GM12878 (cell line): ENCODE measurements at regions not wholly inside any gene's neighbourhood (a gene's known extent, or its start where the extent isn't known, plus 50 kb on each side); places are given as distances from the start of the nearest gene placed in this dataset.

ENCODE experiments used
- ATAC-seq: fragments of 200-7000 bp; cut with Tn5 transposase; 3 replicates; pipeline ENCODE4 v1.9.1; 2020; ENCODE audit warnings: mild to moderate bottlenecking, moderate library complexity
- BruUV-seq: library from RNA; stranded (reverse); fragments of 400-500 nt; replicated peaks from 2 replicates; lab custom pipeline; 2021; lab: Mats Ljungman, UMichigan
- CTCF ChIA-PET: fragments of 300-600 bp; sonication (Branson Sonifier 250); formaldehyde crosslinking; extraction: SDS; loops from one replicate; lab custom pipeline; 2021; ENCODE audit warnings: inconsistent platforms; lab: Yijun Ruan, JAX
- POLR2A ChIA-PET: fragments of 350-600 bp; formaldehyde crosslinking; extraction: SDS; loops from one replicate; lab custom pipeline; 2021; ENCODE audit warnings: inconsistent platforms; lab: Charles Lee
- RAD21 ChIA-PET: fragments of 300-600 bp; sonication (Branson Sonifier 250); formaldehyde crosslinking; loops from one replicate; lab custom pipeline; 2023; ENCODE audit warnings: antibody characterized with exemption; ENCODE audit not compliant: unreplicated experiment; lab: Charles Lee
- SMC1A ChIA-PET: fragments of 300-600 bp; sonication (Branson Sonifier 250); formaldehyde crosslinking; loops from one replicate; lab custom pipeline; 2023; ENCODE audit not compliant: unreplicated experiment, uncharacterized antibody; lab: Charles Lee
- DNase-seq: peaks from one replicate; pipeline ENCODE4 v3.0.0-alpha.2; 2011; ENCODE audit warnings: low read depth, low spot score
- FAIRE-seq: peaks from 3 replicates; lab custom pipeline; 2011; peaks lifted over from hg19 to GRCh38; lab: Jason Lieb, UNC
- H2AFZ ChIP-seq: 2 replicates; pipeline ENCODE4 v1.6.0; 2011; ENCODE audit warnings: low read depth, low read length, control low read depth; ENCODE audit not compliant: control insufficient read depth
- H3K27ac ChIP-seq: 2 replicates; pipeline ENCODE4 v1.5.1; 2011; ENCODE audit warnings: control low read depth; ENCODE audit not compliant: control insufficient read depth, insufficient read depth
- H3K27me3 ChIP-seq, 2 experiments: replicated peaks in 1 of 2; 2 replicates each; pipeline versions ENCODE4 v1.6.0 to v1.6.1; 2011; ENCODE audit warnings: low read length in 1 of 2; ENCODE audit not compliant: control insufficient read depth in 2 of 2, insufficient read depth in 2 of 2
- H3K36me3 ChIP-seq, 2 experiments: 2 replicates each; pipeline ENCODE4 v1.5.1; 2011; ENCODE audit warnings: low read length in 1 of 2; ENCODE audit not compliant: control insufficient read depth in 2 of 2, insufficient read depth in 2 of 2
- H3K4me1 ChIP-seq: 2 replicates; pipeline ENCODE4 v1.6.1; 2011; ENCODE audit warnings: mild to moderate bottlenecking, low read length, moderate library complexity, mixed read lengths; ENCODE audit not compliant: control insufficient read depth, insufficient read depth
- H3K4me2 ChIP-seq: 2 replicates; pipeline ENCODE4 v1.6.0; 2011; ENCODE audit warnings: control low read depth; ENCODE audit not compliant: control insufficient read depth, insufficient read depth
- H3K4me3 ChIP-seq: fragments of 200-600 bp; sonication (generic); 2 replicates; pipeline ENCODE4 v1.5.1; 2016
- H3K79me2 ChIP-seq: 2 replicates; pipeline ENCODE4 v1.6.0; 2011; ENCODE audit warnings: low read length; ENCODE audit not compliant: control insufficient read depth, insufficient read depth
- H3K9ac ChIP-seq: 2 replicates; pipeline ENCODE4 v1.8.0; 2011; ENCODE audit warnings: low read length, control low read depth, mixed read lengths; ENCODE audit not compliant: control insufficient read depth, insufficient read depth
- H3K9me3 ChIP-seq: replicated peaks from 3 replicates; pipeline ENCODE4 v1.5.1; 2011; ENCODE audit warnings: mild to moderate bottlenecking, low read length; ENCODE audit not compliant: control insufficient read depth, insufficient read depth
- H4K20me1 ChIP-seq: 2 replicates; pipeline ENCODE4 v1.6.0; 2011; ENCODE audit not compliant: control insufficient read depth, insufficient read depth
- ATF7 ChIP-seq: fragments of 450-650 bp; IDR thresholded peaks from 2 replicates; pipeline ENCODE4 v1.6.1; 2016; ENCODE audit warnings: low read depth, mild to moderate bottlenecking
- BMI1 ChIP-seq: fragments of 450-650 bp; IDR thresholded peaks from 2 replicates; pipeline ENCODE4 v1.6.1; 2016; ENCODE audit warnings: mild to moderate bottlenecking, moderate library complexity, borderline replicate concordance
- ELK1 ChIP-seq: IDR thresholded peaks from 2 replicates; pipeline ENCODE4 v1.6.1; 2012; ENCODE audit warnings: low read depth, low read length, improper control_type of control experiment
- TCF3 ChIP-seq: IDR thresholded peaks from 2 replicates; pipeline ENCODE4 v1.6.1; 2012; ENCODE audit warnings: low read depth, mild to moderate bottlenecking, low read length, borderline replicate concordance; ENCODE audit not compliant: insufficient read depth
- WGBS: methylation state at CpG from one replicate; pipeline ENCODE4 v1.1.6; 2016; ENCODE audit warnings: low lambda C conversion rate; ENCODE audit not compliant: insufficient replicate concordance, insufficient coverage; ENCODE audit errors: missing lambda C conversion rate; 5-methylcytosine and 5-hydroxymethylcytosine counted together
- in situ Hi-C: fragments of 300-500 bp; cut with MboI; formaldehyde crosslinking; loops from 9 replicates; pipeline ENCODE4 v1.14.3; 2018; ENCODE audit warnings: mixed read lengths
- intact Hi-C: fragments of 100-400 bp; cut with micrococcal nuclease; formaldehyde crosslinking; loops from one replicate; pipeline ENCODE4 v1.14.2; 2022; ENCODE audit not compliant: unreplicated experiment

DNA sequence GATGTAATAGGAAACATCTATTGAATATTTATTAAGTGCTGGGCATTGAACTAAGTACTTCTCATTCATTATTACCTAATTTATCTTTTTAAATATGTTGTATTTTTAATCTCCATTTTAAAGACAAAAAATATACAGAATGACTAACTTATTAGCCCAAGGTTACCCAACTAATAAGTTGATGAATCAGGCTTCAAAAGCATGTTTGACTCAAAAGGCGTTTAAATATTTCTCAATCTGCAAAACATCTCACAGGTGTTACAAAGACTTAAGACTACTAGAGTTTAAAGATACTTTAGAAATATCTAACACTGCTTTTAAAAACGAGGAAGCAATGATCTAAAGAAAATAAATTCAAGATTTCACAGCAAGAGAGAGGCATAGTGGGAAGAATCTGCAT, 457.4 kb upstream of the DCN start (continued):
- TF ChIP-seq ELK1 (no peak), TCF3 (no peak)
- TF ChIP-seq, all 136 proteins: peak for 0

- no peak for TF ChIP-seq BMI1
- no peak for TF ChIP-seq ATF7
- ATAC-seq (no peak), DNase-seq (no peak), FAIRE-seq (no peak)
- WGBS = 7% methylated on average over 3 of the region's 3 CpGs
- Histone ChIP-seq H3K27ac (no peak overlapping the region), H3K4me3 (no peak overlapping the region), H3K36me3 (no peaks in the 10 kb centered on the region), H3K79me2 (no peaks in the 10 kb centered on the region), H2AFZ (no peak overlapping the region), H3K27me3 (no peaks in the 10 kb centered on the region), H3K4me1 (no peaks in the 10 kb centered on the region), H3K4me2 (no peak overlapping the region), H3K9ac (no peak overlapping the region), H3K9me3 (no peaks in the 10 kb centered on the region; the same call in 2 of the 3 replicates), H4K20me1 (no peaks in the 10 kb centered on the region)
- ChIA-PET SMC1A (interaction anchor here (0.6 to 1.3 kb wide), 7 partner anchors 12 to 510 kb away, joined by 3 to 5 read pairs (median 3); no protein-coding TSS in a partner anchor), CTCF (interaction anchor here (1.2 kb wide), 1 partner anchor 17 kb away, joined by 3 read pairs; no protein-coding TSS in a partner anchor), POLR2A (no interaction called here), RAD21 (interaction anchor here (1.2 kb wide), 1 partner anchor 18 kb away, joined by 4 read pairs; no protein-coding TSS in a partner anchor)
- BruUV-seq = no TSS peak
- intact Hi-C loops = no loop called here
- in situ Hi-C loops = no loop called here
These were observed 456.7 kb upstream of the DCN start for GRCh38 chr12:91639327-91639726.
